ENCODE measurements at regions not wholly inside any gene's neighbourhood (a gene's known extent, or its start where the extent isn't known, plus 50 kb on each side); places are given as distances from the start of the nearest gene placed in this dataset.
"Not testable (repeated sequence)": the region's sequence is repeated elsewhere in the genome, so short reads cannot be mapped to it uniquely, and the experiment has no call there.

DNA sequence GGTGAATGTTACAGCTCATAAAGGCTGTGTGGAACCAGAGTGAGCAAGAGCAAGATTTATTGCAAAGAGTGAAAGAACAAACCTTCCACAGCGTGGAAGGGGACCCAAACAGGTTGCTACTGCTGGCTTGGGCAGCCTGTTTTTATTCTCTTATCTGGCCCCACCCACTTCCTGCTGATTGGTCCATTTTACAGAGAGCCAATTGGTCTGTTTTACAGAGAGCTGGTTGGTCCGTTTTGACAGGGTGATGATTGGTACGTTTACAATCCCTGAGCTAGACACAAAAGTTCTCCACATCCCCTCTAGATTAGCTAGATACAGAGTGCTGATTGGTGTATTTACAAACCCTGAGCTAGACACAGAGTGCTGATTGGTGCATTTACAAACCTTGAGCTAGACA, 74.4 kb upstream of the TBC1D5 start:
- in situ Hi-C loops (cut with MboI; ENCODE audit: low sequenced_read_pairs) = not testable (repeated sequence)

DNA sequence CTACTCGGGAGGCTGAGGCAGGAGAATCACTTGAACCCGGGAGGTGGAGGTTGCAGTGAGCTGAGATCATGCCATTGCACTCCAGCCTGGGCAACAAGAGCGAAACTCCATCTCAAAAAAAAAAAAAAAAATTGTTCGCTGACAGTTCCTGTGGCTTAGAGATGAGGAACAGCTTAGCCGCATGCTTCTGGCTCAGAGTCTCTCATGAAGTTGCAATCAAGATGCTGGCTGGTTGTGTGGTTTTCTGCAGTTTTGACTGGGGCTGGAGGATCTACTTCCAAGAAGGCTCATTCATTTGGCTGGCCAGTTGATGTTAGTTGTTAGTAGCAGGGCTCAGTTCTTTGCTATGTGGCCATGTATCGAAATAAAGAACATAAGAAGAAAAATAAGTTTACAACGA, 69.9 kb upstream of the TBC1D5 start:
- in situ Hi-C loops (cut with MboI; ENCODE audit: low sequenced_read_pairs) = not testable (repeated sequence)

DNA sequence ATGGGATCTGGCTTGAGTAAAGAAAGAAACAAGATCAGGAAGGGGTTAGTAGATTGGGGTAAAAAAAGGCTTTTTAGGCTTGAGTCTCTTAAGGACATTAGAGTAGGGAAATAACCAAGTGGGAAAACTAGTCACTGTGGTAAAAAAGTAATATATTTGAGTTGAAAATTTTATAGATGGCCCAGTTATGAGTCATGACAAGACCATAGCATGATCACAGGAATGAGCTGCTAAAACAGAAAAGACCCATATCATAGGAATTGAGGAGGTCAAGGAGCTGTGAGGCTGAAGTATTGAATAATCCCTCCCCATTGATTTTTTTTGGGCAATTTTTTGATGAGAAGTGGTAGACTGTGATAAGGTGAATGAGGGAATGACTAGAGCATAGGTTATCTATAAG, 69.2 kb upstream of the TBC1D5 start:
- in situ Hi-C loops (cut with MboI; ENCODE audit: low sequenced_read_pairs) = no loop called here

DNA sequence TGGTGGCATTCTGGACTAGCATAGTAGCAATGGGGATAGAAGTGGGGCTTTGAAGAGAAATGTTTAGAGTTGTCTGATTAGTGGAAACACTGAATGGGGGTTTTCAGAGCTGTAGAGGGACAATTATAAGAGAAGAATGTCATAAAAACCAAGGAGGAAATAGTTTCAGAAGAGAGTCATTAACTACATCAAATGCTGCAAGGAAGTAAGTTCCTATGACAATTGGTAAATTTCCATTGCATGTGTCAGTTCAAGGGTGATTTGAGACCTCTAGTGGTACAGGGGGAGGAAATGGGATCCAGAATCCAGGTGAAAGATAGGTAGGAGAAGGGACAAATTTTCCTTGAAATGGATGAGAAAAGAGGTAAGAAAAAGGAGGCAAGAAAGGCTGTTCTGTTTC, 68.3 kb upstream of the TBC1D5 start:
- in situ Hi-C loops (cut with MboI; ENCODE audit: low sequenced_read_pairs) = no loop called here

DNA sequence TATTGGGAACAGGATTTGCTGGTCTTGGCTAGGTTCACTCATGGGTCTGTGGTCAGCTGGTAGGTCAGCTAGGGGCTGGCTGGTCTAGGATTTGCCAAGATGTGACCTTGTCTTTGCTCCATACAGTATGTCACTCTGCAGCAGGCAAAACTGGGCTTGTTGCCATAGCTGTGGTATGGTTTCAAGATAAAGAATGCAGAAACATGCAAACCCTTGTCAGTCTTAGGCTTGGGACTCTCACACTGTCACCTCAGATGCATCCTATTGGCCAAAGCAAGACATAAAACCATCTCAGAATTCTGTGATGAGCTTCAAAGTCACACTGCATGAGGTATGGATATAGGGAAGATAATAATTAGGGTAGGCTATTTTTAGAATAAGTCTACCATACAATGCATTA, 66.6 kb upstream of the TBC1D5 start:
- in situ Hi-C loops (cut with MboI; ENCODE audit: low sequenced_read_pairs) = no loop called here

DNA sequence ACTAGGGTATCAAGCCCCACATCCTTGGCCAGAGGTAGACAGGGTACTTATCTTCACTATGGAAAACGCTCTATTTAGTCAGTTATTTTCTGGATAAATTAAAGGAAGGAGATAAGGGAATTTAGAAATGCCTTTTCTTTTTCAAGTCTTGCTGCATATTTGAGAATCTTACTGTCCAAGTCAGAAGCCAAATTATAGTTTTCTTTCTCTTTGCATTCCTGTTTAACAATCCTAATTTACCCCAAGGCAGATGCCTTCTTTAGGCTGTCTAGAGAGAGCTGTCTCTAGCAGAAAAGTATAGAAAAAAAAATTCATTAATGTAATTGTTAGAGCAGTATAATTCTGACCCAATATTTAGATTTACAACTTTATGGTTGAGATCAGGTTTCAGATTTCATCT, 64.4 kb upstream of the TBC1D5 start:
- in situ Hi-C loops (cut with MboI; ENCODE audit: low sequenced_read_pairs) = no loop called here

DNA sequence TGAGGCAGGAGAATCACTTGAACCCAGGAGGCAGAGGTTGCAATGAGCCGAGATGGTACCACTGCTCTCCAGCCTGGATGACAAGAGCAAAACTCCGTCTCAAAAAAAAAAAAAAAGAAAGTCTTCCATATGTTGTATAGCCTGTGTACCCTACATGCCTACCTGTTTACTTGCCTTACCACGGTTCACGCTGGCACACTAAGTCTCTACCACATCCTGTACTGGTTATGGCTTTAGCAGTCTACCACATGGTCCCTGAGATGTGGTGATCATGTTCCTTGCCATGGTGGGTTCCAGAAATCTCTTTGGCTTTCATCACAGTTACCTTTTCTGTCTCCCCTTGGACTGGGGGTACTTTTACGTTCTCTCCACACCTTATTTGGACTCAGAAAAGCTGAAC, 63.8 kb upstream of the TBC1D5 start:
- in situ Hi-C loops (cut with MboI; ENCODE audit: low sequenced_read_pairs) = no loop called here

DNA sequence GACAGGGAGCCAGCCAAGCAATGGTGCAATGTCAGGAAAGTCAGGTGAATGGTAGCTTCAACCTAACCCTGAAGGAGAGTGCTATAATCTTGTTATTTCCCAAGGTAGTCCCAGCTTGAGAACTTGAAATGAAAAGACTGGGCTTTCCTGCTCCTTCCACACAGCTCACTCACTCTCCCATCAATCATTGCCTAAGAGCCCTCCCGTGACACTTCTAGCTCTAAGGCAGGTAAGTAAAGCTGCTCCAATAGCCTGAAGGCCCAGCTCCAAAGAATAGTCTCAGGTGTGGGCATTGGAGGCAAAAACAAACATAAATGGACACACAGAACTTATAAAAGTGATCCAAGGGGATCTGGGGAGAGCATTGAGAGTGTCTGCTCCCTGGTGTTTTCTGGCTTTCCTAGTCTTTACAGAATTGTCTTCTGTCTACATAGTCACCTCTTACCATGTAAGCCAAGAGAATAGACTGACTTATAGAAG, 63.1 kb upstream of the TBC1D5 start:
- in situ Hi-C loops (cut with MboI; ENCODE audit: low sequenced_read_pairs) = no loop called here

DNA sequence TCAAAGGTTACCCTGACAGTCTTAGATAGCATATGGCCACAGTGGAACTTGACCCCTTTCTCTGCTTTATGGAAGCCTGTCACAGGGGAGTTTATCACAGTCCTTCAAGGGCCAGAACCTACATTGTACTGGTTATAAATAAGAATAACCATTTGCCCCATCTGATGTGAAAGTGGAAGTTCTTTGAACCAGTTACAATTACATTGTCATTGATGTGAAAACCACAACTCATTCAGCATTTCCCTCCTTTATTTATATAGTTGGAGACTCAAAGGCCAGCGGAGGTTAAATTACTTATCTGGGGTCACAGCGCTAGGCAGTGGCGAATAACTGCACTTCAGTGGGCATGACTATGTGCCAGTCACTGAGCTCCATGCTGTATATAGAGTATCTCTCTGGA, 60.5 kb upstream of the TBC1D5 start:
- in situ Hi-C loops (cut with MboI; ENCODE audit: low sequenced_read_pairs) = no loop called here

DNA sequence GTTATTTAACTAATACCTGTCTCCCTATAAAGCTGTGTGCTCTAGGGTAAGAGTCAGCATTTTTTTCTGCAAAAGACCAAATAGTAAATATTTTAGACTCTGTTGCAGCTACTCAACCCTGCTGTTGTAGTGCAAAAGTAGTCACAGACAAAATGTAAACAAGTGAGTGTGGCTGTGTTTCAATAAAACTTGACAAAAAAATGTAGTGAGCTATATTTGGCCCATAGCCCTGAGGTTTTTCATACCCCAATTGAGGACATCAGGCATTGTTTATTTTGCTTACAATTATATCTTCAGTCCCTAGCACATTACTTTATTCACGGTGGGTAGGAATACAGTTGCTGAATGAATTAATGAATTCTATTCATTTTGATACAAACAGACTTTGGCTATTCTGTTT, 58.7 kb upstream of the TBC1D5 start:
- in situ Hi-C loops (cut with MboI; ENCODE audit: low sequenced_read_pairs) = no loop called here

DNA sequence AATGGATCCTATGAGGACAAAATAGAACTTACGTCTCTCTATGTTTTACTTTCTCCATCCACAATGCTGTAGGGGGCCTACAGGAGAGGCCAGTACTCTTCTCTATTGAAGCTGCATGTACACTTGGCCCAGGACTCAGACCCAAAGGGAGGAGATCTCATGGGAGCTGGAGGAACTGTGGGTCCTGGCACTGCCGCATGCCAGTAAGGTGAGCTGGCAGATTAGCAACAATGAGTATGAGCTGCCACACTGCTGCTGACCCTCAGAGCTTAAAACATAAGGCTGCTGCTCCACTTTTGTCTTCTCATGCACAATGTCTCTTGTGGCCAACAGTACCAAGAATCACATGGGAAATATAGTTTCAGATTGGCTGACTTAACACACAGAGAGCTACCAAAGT, 57.8 kb upstream of the TBC1D5 start:
- in situ Hi-C loops (cut with MboI; ENCODE audit: low sequenced_read_pairs) = no loop called here

DNA sequence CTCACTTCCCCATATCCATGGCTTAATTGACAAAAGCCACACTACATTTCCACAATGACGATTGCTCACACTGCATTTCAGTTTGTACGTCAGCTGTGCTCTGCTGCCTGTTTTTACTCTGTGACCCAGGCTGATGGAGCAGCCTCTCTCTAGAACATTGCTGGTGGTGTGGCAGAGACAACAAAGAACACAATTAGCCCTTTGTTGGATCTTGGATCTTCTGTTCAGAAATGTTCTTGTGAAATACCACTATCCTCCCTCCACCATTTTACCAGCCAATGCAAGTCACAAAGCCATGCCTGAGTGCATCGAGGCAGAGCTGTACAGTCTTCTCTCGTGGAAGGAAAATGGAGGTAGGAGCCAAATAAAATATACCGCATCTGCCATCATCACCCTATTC, 56.9 kb upstream of the TBC1D5 start:
- in situ Hi-C loops (cut with MboI; ENCODE audit: low sequenced_read_pairs) = no loop called here

DNA sequence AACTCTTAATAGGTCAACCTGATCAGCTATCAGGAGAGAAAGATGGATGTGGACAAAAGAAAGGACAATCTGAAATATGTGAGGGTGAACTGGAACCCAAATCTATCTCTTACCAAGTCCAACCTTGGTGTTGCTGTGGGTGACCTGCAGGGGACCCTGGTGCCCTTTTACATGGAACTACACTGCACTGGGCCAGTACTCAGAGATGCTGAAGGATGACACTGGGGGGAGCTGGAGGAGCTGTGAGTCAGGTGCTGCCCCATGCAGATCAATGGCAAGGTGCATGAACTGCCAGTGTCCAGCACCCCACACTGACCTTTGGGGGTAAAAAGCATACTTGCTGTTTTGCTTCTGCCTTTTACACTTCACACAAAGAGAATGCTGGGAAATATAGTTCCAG, 55.6 kb upstream of the TBC1D5 start:
- in situ Hi-C loops (cut with MboI; ENCODE audit: low sequenced_read_pairs) = no loop called here

DNA sequence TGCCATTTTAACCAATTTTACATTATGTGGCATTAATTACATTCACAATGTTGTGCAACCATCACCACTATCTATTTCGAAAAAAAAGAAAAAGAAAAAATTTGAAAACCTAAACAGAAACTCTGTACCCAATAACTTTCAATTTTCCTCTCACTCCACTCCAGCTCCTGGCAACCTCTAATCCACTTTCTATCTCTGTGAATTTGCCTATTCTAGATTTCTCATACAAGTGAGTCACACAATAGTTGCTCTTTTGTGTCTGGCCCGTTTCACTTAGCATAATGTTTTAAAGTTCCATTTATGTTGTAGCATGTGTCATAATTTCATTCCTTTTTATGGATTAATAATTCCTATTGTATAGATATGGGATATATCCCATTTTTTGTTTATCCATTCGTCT, 53.3 kb upstream of the TBC1D5 start:
- in situ Hi-C loops (cut with MboI; ENCODE audit: low sequenced_read_pairs) = no loop called here

DNA sequence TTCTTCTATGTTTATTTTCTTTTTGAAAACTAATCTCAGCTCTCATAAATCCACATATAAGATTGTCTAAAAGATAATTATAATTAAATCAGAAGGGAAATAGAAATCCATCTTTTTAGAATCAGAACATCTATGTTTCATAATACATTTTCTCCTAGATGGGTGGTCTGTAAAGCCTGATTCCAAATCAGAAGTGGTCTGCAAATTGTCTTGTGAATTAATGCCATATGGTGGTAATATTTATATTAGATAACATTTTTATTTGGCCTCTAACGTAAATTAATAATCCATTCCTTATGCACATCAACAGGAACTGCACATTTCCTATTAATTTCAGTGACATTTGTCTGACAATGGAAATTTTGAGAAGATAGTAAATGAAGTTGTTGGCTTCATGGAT, 52.8 kb upstream of the TBC1D5 start:
- in situ Hi-C loops (cut with MboI; ENCODE audit: low sequenced_read_pairs) = no loop called here

DNA sequence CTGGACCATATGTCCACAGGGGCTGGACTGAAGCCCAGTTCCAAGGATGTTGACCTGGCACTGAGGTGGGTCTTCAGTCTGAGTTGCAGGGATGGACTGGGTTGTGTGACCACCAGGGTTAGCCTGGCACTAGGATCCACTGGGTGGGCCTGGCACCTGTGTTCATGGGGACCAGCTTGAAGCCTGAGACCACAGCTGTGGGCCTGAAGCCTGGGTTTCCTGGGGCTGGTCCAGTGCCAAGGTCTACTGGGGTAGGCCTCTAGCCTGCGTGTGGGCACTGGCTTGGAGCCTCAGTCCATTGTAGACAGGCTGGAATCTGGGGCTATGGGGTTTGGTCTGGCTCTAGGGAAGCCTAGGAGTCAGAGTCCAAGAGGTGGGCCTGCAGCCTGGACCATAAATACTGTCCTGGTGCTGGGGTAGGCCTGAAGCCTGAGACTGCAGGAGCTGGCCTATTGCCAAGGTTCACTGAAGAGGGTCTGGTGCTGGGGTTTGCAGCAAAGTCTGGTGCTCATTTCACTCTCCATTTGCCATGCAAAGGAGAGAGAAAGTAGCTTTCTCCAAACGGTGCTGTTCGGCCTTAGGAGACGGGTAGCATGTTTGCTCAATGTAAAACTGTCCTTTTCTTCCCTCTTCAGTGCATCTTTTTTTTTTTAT, 51.2 kb upstream of the TBC1D5 start:
- in situ Hi-C loops (cut with MboI; ENCODE audit: low sequenced_read_pairs) = no loop called here

All from HL-60/S4 treated with phorbol 12-myristate 13-acetate at 8.2 ng/mL for 4 days and 3 days (cell line).